Loucy (cell line): ENCODE measurements at regions not wholly inside any gene's neighbourhood (a gene's known extent, or its start where the extent isn't known, plus 50 kb on each side); places are given as distances from the start of the nearest gene placed in this dataset.

Experiments
- H2AFZ ChIP-seq: fragments of 200-600 bp; sonication (generic); 2 replicates; pipeline ENCODE4 v1.6.0; 2016; ENCODE audit warnings: antibody characterized with exemption, mild to moderate bottlenecking, low read length, moderate library complexity
- H3F3A ChIP-seq: fragments of 200-600 bp; 2 replicates; pipeline ENCODE4 v1.6.0; 2016; ENCODE audit warnings: antibody characterized with exemption, low read depth, mild to moderate bottlenecking
- H3K27me3 ChIP-seq: fragments of 200-600 bp; sonication (generic); 2 replicates; pipeline ENCODE4 v1.6.1; 2014; ENCODE audit warnings: low read length, mild to moderate bottlenecking; ENCODE audit not compliant: insufficient read depth, poor library complexity, severe bottlenecking
- H3K36me3 ChIP-seq: fragments of 200-600 bp; sonication (generic); 2 replicates; pipeline ENCODE4 v1.6.1; 2016; ENCODE audit warnings: low read length; ENCODE audit not compliant: insufficient read depth
- H3K4me1 ChIP-seq: fragments of 200-600 bp; sonication (generic); 2 replicates; pipeline ENCODE4 v1.5.1; 2014; ENCODE audit warnings: low read length, mild to moderate bottlenecking; ENCODE audit not compliant: insufficient read depth, poor library complexity, severe bottlenecking
- H3K4me2 ChIP-seq: fragments of 200-600 bp; sonication (generic); 2 replicates; pipeline ENCODE4 v1.6.0; 2014; ENCODE audit warnings: antibody characterized with exemption, low read length, low read depth, mild to moderate bottlenecking; ENCODE audit not compliant: poor library complexity, severe bottlenecking
- H3K4me3 ChIP-seq: fragments of 200-600 bp; sonication (generic); 2 replicates; pipeline ENCODE4 v1.5.1; 2014; ENCODE audit warnings: low read length, mild to moderate bottlenecking, mixed read lengths; ENCODE audit not compliant: poor library complexity, severe bottlenecking
- H3K79me2 ChIP-seq: fragments of 200-600 bp; sonication (generic); 2 replicates; pipeline ENCODE4 v1.6.1; 2014; ENCODE audit warnings: low read length; ENCODE audit not compliant: insufficient read depth
- H3K9ac ChIP-seq: fragments of 200-600 bp; sonication (generic); 2 replicates; pipeline ENCODE4 v1.6.0; 2014; ENCODE audit warnings: mild to moderate bottlenecking, low read depth, low read length, moderate library complexity; ENCODE audit not compliant: poor library complexity, severe bottlenecking
- H3K9me2 ChIP-seq: fragments of 200-600 bp; sonication (generic); replicated peaks from 2 replicates; pipeline ENCODE4 v1.6.1; 2016; ENCODE audit warnings: low read depth, low read length, mixed read lengths
- H3K9me3 ChIP-seq: fragments of 200-600 bp; sonication (generic); 2 replicates; pipeline ENCODE4 v1.6.1; 2014; ENCODE audit warnings: mild to moderate bottlenecking, antibody characterized with exemption, low read length, low read depth; ENCODE audit not compliant: insufficient read depth
- H4K20me1 ChIP-seq: fragments of 200-600 bp; sonication (generic); 2 replicates; pipeline ENCODE4 v1.6.0; 2014; ENCODE audit warnings: antibody characterized with exemption, low read length, mild to moderate bottlenecking; ENCODE audit not compliant: insufficient read depth, poor library complexity, severe bottlenecking
- EZH2phosphoT487 ChIP-seq: fragments of 200-600 bp; IDR thresholded peaks from 2 replicates; pipeline ENCODE4 v1.6.1; 2018; ENCODE audit warnings: antibody characterized with exemption, mild to moderate bottlenecking, moderate library complexity, borderline replicate concordance
- TF ChIP-seq, protein P1 (sequence below): fragments of 200-600 bp; sonication (generic); conservative IDR thresholded peaks from 2 replicates; pipeline ENCODE4 v1.5.1; 2014; ENCODE audit warnings: mild to moderate bottlenecking, antibody characterized with exemption, low read length

DNA sequence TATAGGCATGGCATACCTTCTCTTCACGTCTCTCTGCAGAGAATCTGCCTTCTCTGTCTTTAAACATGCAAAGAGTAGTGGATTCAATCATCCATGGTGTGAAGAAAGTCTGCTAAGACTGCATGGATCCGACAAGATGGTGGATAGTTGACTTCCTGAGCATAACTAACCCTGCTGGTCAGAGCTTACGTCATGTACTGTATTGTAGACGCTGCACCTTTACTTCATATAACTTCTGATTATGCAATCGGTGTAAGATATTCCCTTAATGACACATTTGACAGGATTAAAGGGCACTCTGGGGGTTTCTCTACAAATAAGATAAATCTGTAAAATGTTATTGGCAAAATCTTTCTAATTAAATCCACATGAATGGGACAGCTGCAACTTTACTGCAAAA is 240.3 kb upstream of the NREP start:
- Histone ChIP-seq H3K79me2 (no peaks in the 10 kb centered on the region), H3F3A (no peaks in the 10 kb centered on the region), H2AFZ (no peak overlapping the region), H3K4me1 (no peaks in the 10 kb centered on the region), H3K9ac (no peak overlapping the region), H3K36me3 (no peaks in the 10 kb centered on the region), H3K27me3 (no peaks in the 10 kb centered on the region), H3K4me3 (no peak overlapping the region), H4K20me1 (no peaks in the 10 kb centered on the region), H3K4me2 (no peak overlapping the region), H3K9me2 (no peaks in the 10 kb centered on the region), H3K9me3 (no peaks in the 10 kb centered on the region)
- TF ChIP-seq EZH2phosphoT487 = no peak

- no peak for TF ChIP-seq EZH2phosphoT487
- TF ChIP-seq, protein P1, sequence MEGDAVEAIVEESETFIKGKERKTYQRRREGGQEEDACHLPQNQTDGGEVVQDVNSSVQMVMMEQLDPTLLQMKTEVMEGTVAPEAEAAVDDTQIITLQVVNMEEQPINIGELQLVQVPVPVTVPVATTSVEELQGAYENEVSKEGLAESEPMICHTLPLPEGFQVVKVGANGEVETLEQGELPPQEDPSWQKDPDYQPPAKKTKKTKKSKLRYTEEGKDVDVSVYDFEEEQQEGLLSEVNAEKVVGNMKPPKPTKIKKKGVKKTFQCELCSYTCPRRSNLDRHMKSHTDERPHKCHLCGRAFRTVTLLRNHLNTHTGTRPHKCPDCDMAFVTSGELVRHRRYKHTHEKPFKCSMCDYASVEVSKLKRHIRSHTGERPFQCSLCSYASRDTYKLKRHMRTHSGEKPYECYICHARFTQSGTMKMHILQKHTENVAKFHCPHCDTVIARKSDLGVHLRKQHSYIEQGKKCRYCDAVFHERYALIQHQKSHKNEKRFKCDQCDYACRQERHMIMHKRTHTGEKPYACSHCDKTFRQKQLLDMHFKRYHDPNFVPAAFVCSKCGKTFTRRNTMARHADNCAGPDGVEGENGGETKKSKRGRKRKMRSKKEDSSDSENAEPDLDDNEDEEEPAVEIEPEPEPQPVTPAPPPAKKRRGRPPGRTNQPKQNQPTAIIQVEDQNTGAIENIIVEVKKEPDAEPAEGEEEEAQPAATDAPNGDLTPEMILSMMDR = no peak
- H4K20me1 ChIP-seq = no peaks in the 10 kb centered on the region
- no peaks in the 10 kb centered on the region for H3F3A ChIP-seq
- no peaks in the 10 kb centered on the region for H3K27me3 ChIP-seq
- H3K79me2 ChIP-seq = no peaks in the 10 kb centered on the region
- H3K4me2 ChIP-seq = no peak overlapping the region
- H3K9me3 ChIP-seq = no peaks in the 10 kb centered on the region
- no peak overlapping the region for H3K4me3 ChIP-seq
- no peaks in the 10 kb centered on the region for H3K36me3 ChIP-seq
- no peak overlapping the region for H2AFZ ChIP-seq
- no peaks in the 10 kb centered on the region for H3K9me2 ChIP-seq
- no peak overlapping the region for H3K9ac ChIP-seq
- H3K4me1 ChIP-seq = no peaks in the 10 kb centered on the region
Observed at GRCh38 chr5:111996574-111996973, 239.6 kb upstream of the NREP start.

GRCh38 chr5:111995701-111996100 is 238.7 kb upstream of the NREP start:
- Histone ChIP-seq H4K20me1 (no peaks in the 10 kb centered on the region), H3K9ac (no peak overlapping the region), H3K79me2 (no peaks in the 10 kb centered on the region), H3K27me3 (no peaks in the 10 kb centered on the region), H3K4me2 (no peak overlapping the region), H3F3A (no peaks in the 10 kb centered on the region), H3K9me2 (no peaks in the 10 kb centered on the region), H2AFZ (no peak overlapping the region), H3K4me1 (no peaks in the 10 kb centered on the region), H3K4me3 (no peak overlapping the region), H3K36me3 (no peaks in the 10 kb centered on the region), H3K9me3 (no peaks in the 10 kb centered on the region)
- TF ChIP-seq EZH2phosphoT487 = no peak
- TF ChIP-seq, protein P1 = no peak

DNA sequence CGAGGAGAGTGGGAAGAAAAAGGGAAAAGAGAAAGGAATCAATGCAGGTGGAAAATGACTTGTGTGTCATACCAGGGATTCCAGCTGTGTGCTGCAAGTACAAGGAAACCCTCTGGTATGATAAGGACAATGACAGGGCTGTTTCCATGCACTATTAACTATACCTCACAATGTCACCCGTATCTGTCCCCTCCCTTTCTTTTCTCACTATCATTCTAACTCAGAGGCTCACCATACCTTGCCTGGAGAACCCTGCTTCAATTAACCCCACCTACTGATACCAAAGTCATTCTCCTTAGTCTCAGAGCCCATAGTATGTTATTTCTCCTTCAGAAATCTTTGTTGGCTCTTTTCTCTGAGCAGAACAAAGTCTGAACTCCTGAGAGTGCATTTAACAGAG is 236.2 kb upstream of the NREP start:
- no peak overlapping the region for H3K4me3 ChIP-seq
- H3F3A ChIP-seq = no peaks in the 10 kb centered on the region
- H3K9me3 ChIP-seq = no peaks in the 10 kb centered on the region
- H3K9me2 ChIP-seq = no peaks in the 10 kb centered on the region
- no peak overlapping the region for H2AFZ ChIP-seq
- H3K4me1 ChIP-seq = no peaks in the 10 kb centered on the region
- H3K79me2 ChIP-seq = no peaks in the 10 kb centered on the region
- no peaks in the 10 kb centered on the region for H3K36me3 ChIP-seq
- no peaks in the 10 kb centered on the region for H3K27me3 ChIP-seq
- no peak for TF ChIP-seq EZH2phosphoT487
- TF ChIP-seq, protein P1 = no peak
- H4K20me1 ChIP-seq = no peaks in the 10 kb centered on the region
- no peak overlapping the region for H3K9ac ChIP-seq
- H3K4me2 ChIP-seq = no peak overlapping the region
